ENCODE measurements at regions not wholly inside any gene's neighbourhood (a gene's known extent, or its start where the extent isn't known, plus 50 kb on each side); places are given as distances from the start of the nearest gene placed in this dataset.

DNA sequence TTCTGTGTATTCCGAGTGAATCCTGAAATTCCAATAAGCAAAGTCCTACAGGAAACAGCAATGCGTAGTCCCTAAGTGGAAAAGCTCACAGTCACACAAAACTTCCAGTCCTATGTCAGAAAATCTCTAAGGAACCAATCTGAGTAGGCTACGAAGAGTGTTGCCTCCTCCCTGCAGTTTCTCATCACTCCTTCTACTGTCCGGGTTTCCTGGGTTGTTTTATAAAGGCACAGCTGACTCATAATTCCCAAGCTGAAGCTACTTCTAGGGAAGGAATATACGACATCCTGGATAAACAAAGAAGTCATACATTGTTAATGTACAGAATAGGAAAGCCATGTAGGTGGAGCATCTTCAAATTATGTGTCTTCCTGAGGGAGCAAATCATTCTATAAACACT lies 65.7 kb upstream of the RGMA start:
- FAIRE-seq, result no peak
- BruUV-seq (replicated peaks), result no TSS peak

DNA sequence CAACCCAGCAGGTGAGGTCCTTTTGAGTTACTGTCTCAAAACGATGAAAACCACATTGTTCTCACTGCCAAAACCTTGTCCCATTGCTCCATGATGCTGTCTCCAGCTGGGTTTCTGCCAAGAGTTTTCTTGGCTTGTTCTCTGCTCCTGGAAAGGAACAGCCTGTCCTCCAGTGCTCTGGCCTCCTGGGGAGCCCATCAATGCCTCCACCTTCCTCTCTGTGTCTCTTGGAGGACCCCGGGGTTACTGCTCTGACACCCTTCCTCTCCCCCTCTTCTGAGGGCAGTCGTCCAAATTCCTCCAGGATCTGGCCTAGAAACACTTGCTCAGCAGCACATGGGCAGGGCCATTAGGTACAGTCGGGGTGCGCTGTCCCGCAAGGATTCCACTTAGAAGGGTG lies 63.9 kb upstream of the RGMA start:
- intact Hi-C loops (cut with micrococcal nuclease), result no loop called here
- Histone ChIP-seq H2AFZ (ENCODE audit: low read depth, low read length) (no peak overlapping the region), H3K79me2 (ENCODE audit: control insufficient read depth, insufficient read depth, low read length) (no peaks in the 10 kb centered on the region), H4K20me1 (replicated peaks; ENCODE audit: control insufficient read depth, insufficient read depth, low read length) (no peaks in the 10 kb centered on the region), H3K9me3 (replicated peaks; ENCODE audit: control insufficient read depth, insufficient read depth, low read depth, low read length) (no peaks in the 10 kb centered on the region), H3K4me3 (no peak overlapping the region), H3K36me3 (ENCODE audit: control insufficient read depth, insufficient read depth, low read length) (no peaks in the 10 kb centered on the region), H3K27ac (ENCODE audit: extremely low read depth, low read depth, low read length) (no peak overlapping the region), H3K4me2 (ENCODE audit: insufficient read depth, low read length) (no peak overlapping the region), H3K9ac (ENCODE audit: insufficient read depth in 1 of 2, low read depth in 2 of 2, low read length in 2 of 2) (no peak overlapping the region), H3K27me3 (ENCODE audit: control insufficient read depth in 2 of 2, insufficient read depth in 2 of 2, low read length in 2 of 2) (peaks cover 0 to 13% of the 10 kb centered on the region in 2 experiments; a peak in 2 of 5 replicates), H3K4me1 (replicated peaks in 1 of 2; ENCODE audit: control insufficient read depth in 2 of 2, insufficient read depth in 2 of 2, low read length in 2 of 2) (no peaks in the 10 kb centered on the region), H3K9me1 (ENCODE audit: control insufficient read depth, insufficient read depth, low read length) (no peaks in the 10 kb centered on the region)
- ATAC-seq, result no peak
- in situ Hi-C loops (cut with MboI), result no loop called here
- ChIA-PET CTCF (ENCODE audit: low intra/inter-chr PET ratio) (no interaction called here), POLR2A (no interaction called here)
- 0% methylated on average over 6 of the region's 6 CpGs for WGBS (ENCODE audit: insufficient coverage, low coverage, missing lambda C conversion rate)
- BruUV-seq (replicated peaks), result no TSS peak
- no peak for FAIRE-seq
- no peak for DNase-seq (ENCODE audit: extremely low read depth in 1 of 4, low spot score in 3 of 4)
- no peak for TF ChIP-seq SAP30 (IDR thresholded peaks at IDR 0.05; ENCODE audit: borderline replicate concordance, insufficient read depth, low read depth, low read length, poor library complexity, severe bottlenecking)
- TF ChIP-seq DMBX1 (CRISPR knock-in tag; IDR thresholded peaks at IDR 0.05; ENCODE audit: borderline replicate concordance), result no peak
- no peak for TF ChIP-seq ZNF239 (CRISPR knock-in tag; IDR thresholded peaks at IDR 0.05)
- TF ChIP-seq, protein P1, sequence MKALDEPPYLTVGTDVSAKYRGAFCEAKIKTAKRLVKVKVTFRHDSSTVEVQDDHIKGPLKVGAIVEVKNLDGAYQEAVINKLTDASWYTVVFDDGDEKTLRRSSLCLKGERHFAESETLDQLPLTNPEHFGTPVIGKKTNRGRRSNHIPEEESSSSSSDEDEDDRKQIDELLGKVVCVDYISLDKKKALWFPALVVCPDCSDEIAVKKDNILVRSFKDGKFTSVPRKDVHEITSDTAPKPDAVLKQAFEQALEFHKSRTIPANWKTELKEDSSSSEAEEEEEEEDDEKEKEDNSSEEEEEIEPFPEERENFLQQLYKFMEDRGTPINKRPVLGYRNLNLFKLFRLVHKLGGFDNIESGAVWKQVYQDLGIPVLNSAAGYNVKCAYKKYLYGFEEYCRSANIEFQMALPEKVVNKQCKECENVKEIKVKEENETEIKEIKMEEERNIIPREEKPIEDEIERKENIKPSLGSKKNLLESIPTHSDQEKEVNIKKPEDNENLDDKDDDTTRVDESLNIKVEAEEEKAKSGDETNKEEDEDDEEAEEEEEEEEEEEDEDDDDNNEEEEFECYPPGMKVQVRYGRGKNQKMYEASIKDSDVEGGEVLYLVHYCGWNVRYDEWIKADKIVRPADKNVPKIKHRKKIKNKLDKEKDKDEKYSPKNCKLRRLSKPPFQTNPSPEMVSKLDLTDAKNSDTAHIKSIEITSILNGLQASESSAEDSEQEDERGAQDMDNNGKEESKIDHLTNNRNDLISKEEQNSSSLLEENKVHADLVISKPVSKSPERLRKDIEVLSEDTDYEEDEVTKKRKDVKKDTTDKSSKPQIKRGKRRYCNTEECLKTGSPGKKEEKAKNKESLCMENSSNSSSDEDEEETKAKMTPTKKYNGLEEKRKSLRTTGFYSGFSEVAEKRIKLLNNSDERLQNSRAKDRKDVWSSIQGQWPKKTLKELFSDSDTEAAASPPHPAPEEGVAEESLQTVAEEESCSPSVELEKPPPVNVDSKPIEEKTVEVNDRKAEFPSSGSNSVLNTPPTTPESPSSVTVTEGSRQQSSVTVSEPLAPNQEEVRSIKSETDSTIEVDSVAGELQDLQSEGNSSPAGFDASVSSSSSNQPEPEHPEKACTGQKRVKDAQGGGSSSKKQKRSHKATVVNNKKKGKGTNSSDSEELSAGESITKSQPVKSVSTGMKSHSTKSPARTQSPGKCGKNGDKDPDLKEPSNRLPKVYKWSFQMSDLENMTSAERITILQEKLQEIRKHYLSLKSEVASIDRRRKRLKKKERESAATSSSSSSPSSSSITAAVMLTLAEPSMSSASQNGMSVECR (CRISPR knock-in tag; IDR thresholded peaks at IDR 0.05), result no peak
- no peak for TF ChIP-seq ZBTB8A (IDR thresholded peaks at IDR 0.05; ENCODE audit: partially characterized antibody)
- TF ChIP-seq ZNF644 (tag; IDR thresholded peaks at IDR 0.05; ENCODE audit: low read depth), result no peak

More for the DNA sequence above, 65.7 kb upstream of the RGMA start:
- no peak for ATAC-seq
- Histone ChIP-seq H2AFZ (ENCODE audit: low read depth, low read length) (no peak overlapping the region), H3K4me3 (no peak overlapping the region), H3K27me3 (ENCODE audit: control insufficient read depth in 2 of 2, insufficient read depth in 2 of 2, low read length in 2 of 2) (peaks cover 2 to 22% of the 10 kb centered on the region in 2 experiments; a peak in 2 of 5 replicates), H4K20me1 (replicated peaks; ENCODE audit: control insufficient read depth, insufficient read depth, low read length) (no peaks in the 10 kb centered on the region), H3K36me3 (ENCODE audit: control insufficient read depth, insufficient read depth, low read length) (no peaks in the 10 kb centered on the region), H3K4me2 (ENCODE audit: insufficient read depth, low read length) (no peak overlapping the region), H3K27ac (ENCODE audit: extremely low read depth, low read depth, low read length) (no peak overlapping the region), H3K79me2 (ENCODE audit: control insufficient read depth, insufficient read depth, low read length) (no peaks in the 10 kb centered on the region), H3K9me1 (ENCODE audit: control insufficient read depth, insufficient read depth, low read length) (no peaks in the 10 kb centered on the region), H3K9me3 (replicated peaks; ENCODE audit: control insufficient read depth, insufficient read depth, low read depth, low read length) (no peaks in the 10 kb centered on the region), H3K9ac (ENCODE audit: insufficient read depth in 1 of 2, low read depth in 2 of 2, low read length in 2 of 2) (no peak overlapping the region), H3K4me1 (replicated peaks in 1 of 2; ENCODE audit: control insufficient read depth in 2 of 2, insufficient read depth in 2 of 2, low read length in 2 of 2) (no peaks in the 10 kb centered on the region)
- no peak for DNase-seq (ENCODE audit: extremely low read depth in 1 of 4, low spot score in 3 of 4)
- ChIA-PET CTCF (ENCODE audit: low intra/inter-chr PET ratio) (no interaction called here), POLR2A (interaction anchor here (0.6 kb wide), 1 partner anchor 78 kb away, joined by 3 read pairs; no protein-coding TSS in a partner anchor)
- WGBS (ENCODE audit: insufficient coverage, low coverage, missing lambda C conversion rate), result 0% methylated on average over 5 of the region's 5 CpGs
- no peak for TF ChIP-seq EHMT2 (IDR thresholded peaks at IDR 0.05)
- TF ChIP-seq RBM39 (optimal IDR thresholded peaks at IDR 0.05; ENCODE audit: low read depth, low read length), result no peak
- TF ChIP-seq, protein P2, sequence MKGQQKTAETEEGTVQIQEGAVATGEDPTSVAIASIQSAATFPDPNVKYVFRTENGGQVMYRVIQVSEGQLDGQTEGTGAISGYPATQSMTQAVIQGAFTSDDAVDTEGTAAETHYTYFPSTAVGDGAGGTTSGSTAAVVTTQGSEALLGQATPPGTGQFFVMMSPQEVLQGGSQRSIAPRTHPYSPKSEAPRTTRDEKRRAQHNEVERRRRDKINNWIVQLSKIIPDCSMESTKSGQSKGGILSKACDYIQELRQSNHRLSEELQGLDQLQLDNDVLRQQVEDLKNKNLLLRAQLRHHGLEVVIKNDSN (CRISPR knock-in tag; IDR thresholded peaks at IDR 0.05), result no peak
- intact Hi-C loops (cut with micrococcal nuclease) (no loop called here), in situ Hi-C loops (cut with MboI) (no loop called here)

Measured in K562 (cell line).